H7 (cell line): ENCODE measurements at regions not wholly inside any gene's neighbourhood (a gene's known extent, or its start where the extent isn't known, plus 50 kb on each side); places are given as distances from the start of the nearest gene placed in this dataset.

Experiments used
- DNase-seq: peaks from one replicate; pipeline ENCODE4 v3.0.0; 2012
- H3K27me3 ChIP-seq: 2 replicates; pipeline ENCODE4 v1.6.0; 2011; ENCODE audit warnings: mild to moderate bottlenecking, low read length; ENCODE audit not compliant: control insufficient read depth, insufficient read depth
- H3K36me3 ChIP-seq: replicated peaks from 2 replicates; pipeline ENCODE4 v1.5.1; 2011; ENCODE audit warnings: low read length; ENCODE audit not compliant: control insufficient read depth, insufficient read depth
- H3K4me3 ChIP-seq: 2 replicates; pipeline ENCODE4 v1.5.1; 2011; ENCODE audit warnings: low read depth, mild to moderate bottlenecking, control low read depth, low read length, moderate library complexity; ENCODE audit not compliant: insufficient read depth

- no peaks in the 10 kb centered on the region for H3K36me3 ChIP-seq
- no peak overlapping the region for H3K4me3 ChIP-seq
- no peak for DNase-seq
- H3K27me3 ChIP-seq, result no peaks in the 10 kb centered on the region
These were observed 191.0 kb downstream of the TANC2 start for GRCh38 chr17:63156986-63157385.

- Histone ChIP-seq H3K36me3 (no peaks in the 10 kb centered on the region), H3K27me3 (no peaks in the 10 kb centered on the region), H3K4me3 (no peak overlapping the region)
- DNase-seq, result no peak
These were observed 196.5 kb downstream of the TANC2 start for GRCh38 chr17:63162406-63163157.

GRCh38 chr17:63163158-63163520, 197.1 kb downstream of the TANC2 start:
- Histone ChIP-seq H3K27me3 (no peaks in the 10 kb centered on the region), H3K36me3 (no peaks in the 10 kb centered on the region), H3K4me3 (no peak overlapping the region)
- DNase-seq, result no peak

GRCh38 chr17:63165400-63165799, 199.4 kb downstream of the TANC2 start:
- H3K36me3 ChIP-seq, result no peaks in the 10 kb centered on the region

GRCh38 chr17:63170795-63171194, 204.8 kb downstream of the TANC2 start:
- no peak for DNase-seq
- no peak overlapping the region for H3K4me3 ChIP-seq
- no peaks in the 10 kb centered on the region for H3K27me3 ChIP-seq
- H3K36me3 ChIP-seq, result no peaks in the 10 kb centered on the region

More at GRCh38 chr17:63165400-63165799, 199.4 kb downstream of the TANC2 start:
- Histone ChIP-seq H3K4me3 (no peak overlapping the region), H3K27me3 (no peaks in the 10 kb centered on the region)
- DNase-seq, result no peak

- Histone ChIP-seq H3K36me3 (no peaks in the 10 kb centered on the region), H3K4me3 (no peak overlapping the region), H3K27me3 (no peaks in the 10 kb centered on the region)
- DNase-seq, result no peak
These were observed 205.7 kb downstream of the TANC2 start for GRCh38 chr17:63171428-63172393.

GRCh38 chr17:63173450-63173849, 207.4 kb downstream of the TANC2 start:
- Histone ChIP-seq H3K27me3 (no peaks in the 10 kb centered on the region), H3K36me3 (no peaks in the 10 kb centered on the region), H3K4me3 (no peak overlapping the region)
- DNase-seq, result no peak

- DNase-seq, result no peak
- Histone ChIP-seq H3K27me3 (no peaks in the 10 kb centered on the region), H3K4me3 (no peak overlapping the region), H3K36me3 (no peaks in the 10 kb centered on the region)
These were observed 207.9 kb downstream of the TANC2 start for GRCh38 chr17:63173903-63174302.

- no peak overlapping the region for H3K4me3 ChIP-seq
- DNase-seq, result no peak
- no peaks in the 10 kb centered on the region for H3K36me3 ChIP-seq
- H3K27me3 ChIP-seq, result no peaks in the 10 kb centered on the region
These were observed 212.5 kb downstream of the TANC2 start for GRCh38 chr17:63178530-63178929.

GRCh38 chr17:63181856-63182255, 215.8 kb downstream of the TANC2 start:
- Histone ChIP-seq H3K4me3 (no peak overlapping the region), H3K27me3 (no peaks in the 10 kb centered on the region)
- no peak for DNase-seq

GRCh38 chr17:63185420-63185819, 219.4 kb downstream of the TANC2 start:
- DNase-seq, result no peak
- no peak overlapping the region for H3K4me3 ChIP-seq

More at GRCh38 chr17:63181856-63182255, 215.8 kb downstream of the TANC2 start:
- no peaks in the 10 kb centered on the region for H3K36me3 ChIP-seq

GRCh38 chr17:63189082-63189481, 223.0 kb downstream of the TANC2 start:
- DNase-seq, result no peak
- H3K4me3 ChIP-seq, result no peak overlapping the region
- H3K27me3 ChIP-seq, result no peaks in the 10 kb centered on the region
- no peaks in the 10 kb centered on the region for H3K36me3 ChIP-seq

More at GRCh38 chr17:63185420-63185819, 219.4 kb downstream of the TANC2 start:
- no peaks in the 10 kb centered on the region for H3K27me3 ChIP-seq
- no peaks in the 10 kb centered on the region for H3K36me3 ChIP-seq

GRCh38 chr17:63189930-63190329, 223.9 kb downstream of the TANC2 start:
- Histone ChIP-seq H3K4me3 (no peak overlapping the region), H3K27me3 (no peaks in the 10 kb centered on the region), H3K36me3 (no peaks in the 10 kb centered on the region)
- no peak for DNase-seq

- H3K36me3 ChIP-seq, result no peaks in the 10 kb centered on the region
- DNase-seq, result no peak
- H3K4me3 ChIP-seq, result no peak overlapping the region
- no peaks in the 10 kb centered on the region for H3K27me3 ChIP-seq
These were observed 224.9 kb downstream of the TANC2 start for GRCh38 chr17:63190821-63191370.

- Histone ChIP-seq H3K27me3 (no peaks in the 10 kb centered on the region), H3K4me3 (no peak overlapping the region), H3K36me3 (no peaks in the 10 kb centered on the region)
- no peak for DNase-seq
These were observed 225.6 kb downstream of the TANC2 start for GRCh38 chr17:63191610-63192009.
